GM23338 (cell line): ENCODE measurements at regions not wholly inside any gene's neighbourhood (a gene's known extent, or its start where the extent isn't known, plus 50 kb on each side); places are given as distances from the start of the nearest gene placed in this dataset.
A peak's percentile ranks its signal among the peaks of the same experiment; 100 is the strongest.

Experiments
- ATAC-seq: fragments of 200-7000 bp; cut with Tn5 transposase; 3 replicates; pipeline ENCODE4 v1.9.1; 2020
- DNase-seq: peaks from one replicate; pipeline ENCODE4 v3.0.0-alpha.2; 2015; ENCODE audit warnings: low spot score
- H2AFZ ChIP-seq: fragments of 200-600 bp; sonication (generic); 2 replicates; pipeline ENCODE4 v1.8.0; 2016; ENCODE audit warnings: antibody characterized with exemption, mild to moderate bottlenecking, moderate library complexity
- H3F3A ChIP-seq: fragments of 200-600 bp; sonication (generic); replicated peaks from 2 replicates; pipeline ENCODE4 v1.8.0; 2017; ENCODE audit warnings: antibody characterized with exemption, mixed run types, low read depth
- H3K27ac ChIP-seq: fragments of 200-600 bp; sonication (generic); 2 replicates; pipeline ENCODE4 v1.6.1; 2016; ENCODE audit warnings: low read depth
- H3K27me3 ChIP-seq: fragments of 200-600 bp; sonication (generic); 2 replicates; pipeline ENCODE4 v1.8.0; 2016; ENCODE audit warnings: mild to moderate bottlenecking, mixed run types, moderate library complexity; ENCODE audit not compliant: insufficient read depth
- H3K36me3 ChIP-seq: fragments of 200-600 bp; sonication (generic); 2 replicates; pipeline ENCODE4 v1.8.0; 2016; ENCODE audit warnings: mild to moderate bottlenecking; ENCODE audit not compliant: insufficient read depth
- H3K4me1 ChIP-seq: fragments of 200-600 bp; sonication (generic); 2 replicates; pipeline ENCODE4 v1.8.0; 2016; ENCODE audit warnings: mild to moderate bottlenecking, moderate library complexity; ENCODE audit not compliant: insufficient read depth
- H3K4me2 ChIP-seq: fragments of 200-600 bp; sonication (generic); 2 replicates; pipeline ENCODE4 v1.7.1; 2017; ENCODE audit warnings: mixed run types
- H3K4me3 ChIP-seq: fragments of 200-600 bp; sonication (generic); 2 replicates; pipeline ENCODE4 v1.6.1; 2016; ENCODE audit warnings: mixed run types
- H3K79me2 ChIP-seq: fragments of 200-600 bp; sonication (generic); replicated peaks from 2 replicates; pipeline ENCODE4 v1.8.0; 2017; ENCODE audit warnings: mild to moderate bottlenecking; ENCODE audit not compliant: insufficient read depth
- H3K9me2 ChIP-seq: fragments of 200-600 bp; sonication (generic); 2 replicates; pipeline ENCODE4 v1.8.0; 2017; ENCODE audit not compliant: insufficient read depth
- H4K20me1 ChIP-seq: fragments of 200-600 bp; sonication (generic); replicated peaks from 2 replicates; pipeline ENCODE4 v1.8.0; 2017; ENCODE audit warnings: mild to moderate bottlenecking; ENCODE audit not compliant: insufficient read depth
- H3K27ac Mint-ChIP-seq: 2 replicates; pipeline ENCODE4 v1.8.0; 2020; ENCODE audit warnings: inconsistent platforms, mild to moderate bottlenecking, moderate library complexity, mixed read lengths
- H3K27me3 Mint-ChIP-seq: 3 replicates; pipeline ENCODE4 v1.8.0; 2022; ENCODE audit warnings: low read depth, mild to moderate bottlenecking, moderate library complexity, mixed read lengths, inconsistent platforms; ENCODE audit not compliant: insufficient read depth, poor library complexity
- H3K36me3 Mint-ChIP-seq: 3 replicates; pipeline ENCODE4 v1.8.0; 2021; ENCODE audit warnings: low read depth, mild to moderate bottlenecking, inconsistent platforms, moderate library complexity, mixed read lengths
- H3K4me1 Mint-ChIP-seq: 3 replicates; pipeline ENCODE4 v1.8.0; 2020; ENCODE audit warnings: mild to moderate bottlenecking, inconsistent platforms, mixed read lengths
- H3K4me3 Mint-ChIP-seq: 3 replicates; pipeline ENCODE4 v1.8.0; 2021; ENCODE audit warnings: moderate library complexity, mild to moderate bottlenecking, inconsistent platforms, mixed read lengths
- H3K9me3 Mint-ChIP-seq: 3 replicates; pipeline ENCODE4 v1.8.0; 2020; ENCODE audit warnings: moderate library complexity, mild to moderate bottlenecking, inconsistent platforms, mixed read lengths
- CREB1 ChIP-seq: fragments of 250-450 bp; sonication (Bioruptor Pico); IDR thresholded peaks from 2 replicates; pipeline ENCODE4 v1.5.0; 2020; ENCODE audit warnings: low read depth, mild to moderate bottlenecking, moderate library complexity
- ETS1 ChIP-seq: IDR thresholded peaks from 2 replicates; pipeline ENCODE4 v1.6.1; 2016; ENCODE audit warnings: antibody characterized with exemption
- EZH2phosphoT487 ChIP-seq: fragments of 200-600 bp; sonication (generic); IDR thresholded peaks from one replicate; pipeline ENCODE4 v1.8.1; 2018; ENCODE audit warnings: antibody characterized with exemption; ENCODE audit not compliant: unreplicated experiment
- JUNB ChIP-seq: IDR thresholded peaks from one replicate; pipeline ENCODE4 v1.6.1; 2016; ENCODE audit warnings: antibody characterized with exemption; ENCODE audit not compliant: unreplicated experiment
- NANOG ChIP-seq: IDR thresholded peaks from 2 replicates; pipeline ENCODE4 v1.6.1; 2016; ENCODE audit warnings: antibody characterized with exemption, borderline replicate concordance
- POLR2AphosphoS5 ChIP-seq: IDR thresholded peaks from 2 replicates; pipeline ENCODE4 v1.6.1; 2016; ENCODE audit warnings: antibody characterized with exemption, low read depth
- REST ChIP-seq: IDR thresholded peaks from one replicate; pipeline ENCODE4 v1.6.1; 2018; ENCODE audit warnings: antibody characterized with exemption; ENCODE audit not compliant: unreplicated experiment
- STAT1 ChIP-seq: IDR thresholded peaks from one replicate; pipeline ENCODE4 v1.6.1; 2016; ENCODE audit warnings: antibody characterized with exemption; ENCODE audit not compliant: unreplicated experiment
- ZNF331 ChIP-seq: fragments of 250-450 bp; sonication (Bioruptor Pico); IDR thresholded peaks from 2 replicates; pipeline ENCODE4 v1.5.0; 2020; ENCODE audit warnings: low read depth, mild to moderate bottlenecking, moderate library complexity

GRCh38 chr3:152210697-152211096 is 58.0 kb upstream of the MBNL1 start:
- no peaks in the 10 kb centered on the region for H3K9me3 Mint-ChIP-seq
- Histone ChIP-seq H3K79me2 (no peaks in the 10 kb centered on the region), H4K20me1 (no peaks in the 10 kb centered on the region), H3K4me1 (no peaks in the 10 kb centered on the region), H3F3A (no peaks in the 10 kb centered on the region), H3K4me3 (no peak overlapping the region), H2AFZ (no peak overlapping the region), H3K36me3 (no peaks in the 10 kb centered on the region), H3K27ac (no peak overlapping the region), H3K9me2 (no peaks in the 10 kb centered on the region), H3K4me2 (no peak overlapping the region), H3K27me3 (no peaks in the 10 kb centered on the region)
- H3K27ac Mint-ChIP-seq: no peak overlapping the region; the same call in 1 of the 2 replicates
- TF ChIP-seq REST: no peak
- H3K27me3 Mint-ChIP-seq: peaks cover 2% of the 10 kb centered on the region
- H3K4me1 Mint-ChIP-seq: peaks cover 8% of the 10 kb centered on the region
- no peak overlapping the region for H3K4me3 Mint-ChIP-seq
- DNase-seq: no peak
- no peak for ATAC-seq
- H3K36me3 Mint-ChIP-seq: no peaks in the 10 kb centered on the region

GRCh38 chr3:152211655-152212054 is 57.1 kb upstream of the MBNL1 start:
- no peaks in the 10 kb centered on the region for H3K9me3 Mint-ChIP-seq
- Histone ChIP-seq H3K27ac (no peak overlapping the region), H3K9me2 (no peaks in the 10 kb centered on the region), H3K27me3 (no peaks in the 10 kb centered on the region), H3F3A (no peaks in the 10 kb centered on the region), H3K4me3 (no peak overlapping the region), H3K4me1 (no peaks in the 10 kb centered on the region), H3K4me2 (no peak overlapping the region), H4K20me1 (no peaks in the 10 kb centered on the region), H2AFZ (0 out of 2 replicates have a peak overlapping the region, but pooled peaks have one; percentile 2), H3K36me3 (no peaks in the 10 kb centered on the region), H3K79me2 (no peaks in the 10 kb centered on the region)
- DNase-seq (no peak), ATAC-seq (no peak)
- peaks cover 8% of the 10 kb centered on the region for H3K4me1 Mint-ChIP-seq
- H3K36me3 Mint-ChIP-seq: no peaks in the 10 kb centered on the region
- H3K27me3 Mint-ChIP-seq: peaks cover 2% of the 10 kb centered on the region
- H3K27ac Mint-ChIP-seq: no peak overlapping the region
- no peak overlapping the region for H3K4me3 Mint-ChIP-seq
- no peak for TF ChIP-seq EZH2phosphoT487
- TF ChIP-seq NANOG: no peak
- TF ChIP-seq JUNB: no peak
- no peak for TF ChIP-seq ZNF331
- TF ChIP-seq POLR2AphosphoS5: no peak
- TF ChIP-seq CREB1 (CRISPR knock-in tag): no peak
- no peak for TF ChIP-seq ETS1
- TF ChIP-seq STAT1: no peak
- TF ChIP-seq REST: no peak
